ENCODE measurements at regions not wholly inside any gene's neighbourhood (a gene's known extent, or its start where the extent isn't known, plus 50 kb on each side); places are given as distances from the start of the nearest gene placed in this dataset.

DNA sequence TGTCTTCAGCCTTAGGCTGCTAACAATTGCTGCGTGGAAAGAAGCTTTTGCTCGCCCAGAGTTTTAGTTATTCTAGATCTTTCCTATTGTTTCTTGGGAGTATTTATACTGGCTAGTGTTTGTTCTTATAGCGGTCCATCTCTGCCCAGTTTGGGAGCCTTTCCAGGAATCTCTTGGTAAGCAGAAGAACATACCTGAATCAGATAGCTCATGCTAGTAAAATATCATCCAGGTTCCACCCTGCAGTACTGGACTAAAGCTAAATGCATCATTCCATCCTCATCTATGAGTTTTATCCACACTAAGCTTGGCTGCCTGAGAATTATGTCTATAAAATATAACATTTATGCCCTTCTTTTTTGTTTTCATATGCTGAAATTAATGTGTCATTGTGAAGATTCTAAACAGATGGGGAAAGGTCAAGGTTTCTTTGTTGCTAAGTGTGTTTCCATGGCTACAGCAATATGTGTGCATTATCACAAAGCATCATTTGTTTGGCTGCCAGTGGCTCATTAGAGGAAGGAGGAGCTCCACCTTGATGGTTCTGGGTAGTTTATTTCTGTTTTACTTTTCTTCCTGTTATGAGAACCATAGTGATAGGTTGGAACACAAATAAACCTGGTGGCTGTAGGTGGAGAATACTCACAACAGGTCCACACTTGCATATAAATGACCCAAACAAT lies 182.8 kb downstream of the PIK3C3 start:
- DNase-seq (ENCODE audit: low spot score) (no peak), FAIRE-seq (no peak)

DNA sequence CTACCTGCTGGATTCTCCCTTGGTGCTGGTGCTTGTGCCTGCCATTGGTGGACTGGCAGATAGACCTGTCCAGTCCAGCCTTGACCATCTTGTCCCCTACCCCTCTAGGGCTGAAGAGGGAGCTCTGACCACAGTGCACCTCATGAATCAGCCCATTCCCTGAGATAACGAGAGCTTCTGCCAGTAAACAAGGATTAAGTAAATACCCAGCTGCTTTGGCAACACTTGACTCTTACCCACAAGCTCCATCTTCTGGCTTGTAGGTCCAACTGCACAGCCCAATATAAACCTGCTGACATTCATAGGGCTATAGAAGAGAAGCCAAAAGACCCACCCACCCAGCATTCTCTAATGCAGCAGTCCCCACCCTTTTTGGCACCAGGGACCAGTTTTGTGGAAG lies 186.4 kb downstream of the PIK3C3 start:
- FAIRE-seq = no peak
- no peak for DNase-seq (ENCODE audit: low spot score)

DNA sequence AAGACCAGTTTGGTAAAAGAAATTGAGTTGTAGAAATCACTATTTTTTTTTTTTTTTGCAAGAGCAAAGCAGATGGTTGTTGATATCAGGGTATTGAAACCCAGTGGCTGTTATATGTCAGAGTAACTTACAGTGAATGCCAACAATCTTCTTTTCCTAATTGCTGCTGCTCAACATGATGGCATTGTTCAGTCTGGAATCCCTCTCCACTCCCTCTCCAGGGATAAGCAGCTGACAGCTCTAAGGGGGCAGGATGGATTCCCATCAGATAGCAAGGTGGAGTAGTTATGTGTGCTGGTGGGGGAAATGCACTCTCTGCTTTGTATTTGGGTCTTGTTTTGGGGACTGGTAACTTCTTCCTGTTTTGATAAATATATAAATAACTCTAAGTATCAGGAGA lies 200.0 kb downstream of the PIK3C3 start:
- no peak for FAIRE-seq

DNA sequence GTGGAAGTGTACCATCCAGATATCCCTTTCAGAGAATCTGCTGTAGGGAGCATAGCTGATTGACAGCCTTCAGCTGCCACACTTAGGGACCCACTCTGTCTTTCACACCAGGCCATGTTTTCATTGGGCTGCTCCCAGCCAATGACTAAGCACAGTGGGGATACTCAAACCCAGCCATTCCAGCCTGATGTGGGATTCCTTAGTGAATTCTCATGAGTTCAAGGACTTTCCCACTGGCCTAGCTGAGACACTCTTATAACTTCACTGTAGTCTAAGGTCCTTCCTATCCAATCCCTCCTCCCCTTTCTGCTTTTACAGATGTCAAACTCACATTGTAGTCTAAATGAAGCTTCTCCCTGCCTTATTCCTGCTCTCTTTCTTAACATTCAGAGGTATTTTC lies 201.2 kb downstream of the PIK3C3 start:
- FAIRE-seq (no peak), DNase-seq (ENCODE audit: low spot score) (no peak)

More for the DNA sequence above, 200.0 kb downstream of the PIK3C3 start:
- no peak for DNase-seq (ENCODE audit: low spot score)

DNA sequence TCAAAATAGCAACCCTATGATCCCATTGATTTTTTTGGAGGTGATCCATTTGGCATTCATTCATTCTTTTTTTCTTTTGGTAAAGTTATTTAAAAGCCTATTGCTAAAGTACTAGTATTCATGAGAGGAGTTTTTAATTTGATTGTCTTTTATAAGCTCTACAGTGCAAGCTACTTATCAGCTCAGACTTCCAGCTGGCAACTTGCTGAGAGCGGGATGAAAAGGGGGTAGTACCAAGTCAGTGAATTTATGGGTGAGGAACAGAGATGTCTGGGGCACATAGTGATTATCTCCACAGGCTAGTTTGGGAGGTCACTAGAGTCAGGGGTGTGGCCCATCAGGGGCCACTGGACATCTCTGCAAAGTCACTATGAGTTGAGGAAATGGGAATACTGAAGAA lies 202.4 kb downstream of the PIK3C3 start:
- DNase-seq (ENCODE audit: low spot score) (no peak), FAIRE-seq (no peak)

DNA sequence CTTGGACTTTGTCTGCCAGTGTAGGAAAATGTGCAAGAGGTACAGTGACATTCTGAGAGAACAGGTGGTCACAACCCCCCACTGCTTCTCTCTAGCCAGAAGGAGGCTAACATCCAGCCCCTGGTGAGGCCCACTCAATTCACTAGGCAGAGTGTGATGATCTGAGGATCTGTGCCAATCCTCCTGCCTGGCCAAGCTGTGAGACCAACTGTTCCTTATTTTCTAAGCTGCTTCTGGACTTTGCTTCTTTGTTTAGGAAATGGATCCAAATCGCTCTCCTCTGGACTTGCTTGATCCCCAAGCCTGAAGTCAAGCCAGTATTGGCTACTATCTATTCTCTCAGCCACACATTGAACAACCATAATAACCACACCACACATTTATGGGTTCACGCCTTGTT lies 202.8 kb downstream of the PIK3C3 start:
- FAIRE-seq (no peak), DNase-seq (ENCODE audit: low spot score) (no peak)

DNA sequence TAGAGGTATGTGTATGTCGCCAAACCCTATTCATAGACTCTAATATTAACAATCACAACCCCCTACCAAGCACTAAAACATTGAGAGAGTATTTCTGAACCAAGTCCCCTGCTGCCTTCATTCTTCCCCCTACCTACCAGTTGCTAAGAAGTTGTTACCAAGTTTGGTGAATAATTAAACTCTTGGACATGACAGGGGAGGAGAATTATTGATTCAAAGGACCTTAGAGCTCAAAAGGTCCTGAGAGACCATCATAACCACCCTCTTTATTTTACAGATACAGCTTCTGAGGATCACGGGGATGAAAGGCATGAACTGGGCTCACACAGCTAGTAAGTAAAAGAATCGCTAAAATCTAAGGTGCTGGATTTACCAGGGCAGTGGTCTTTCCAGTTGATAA lies 204.1 kb downstream of the PIK3C3 start:
- FAIRE-seq (no peak), DNase-seq (ENCODE audit: low spot score) (no peak)

DNA sequence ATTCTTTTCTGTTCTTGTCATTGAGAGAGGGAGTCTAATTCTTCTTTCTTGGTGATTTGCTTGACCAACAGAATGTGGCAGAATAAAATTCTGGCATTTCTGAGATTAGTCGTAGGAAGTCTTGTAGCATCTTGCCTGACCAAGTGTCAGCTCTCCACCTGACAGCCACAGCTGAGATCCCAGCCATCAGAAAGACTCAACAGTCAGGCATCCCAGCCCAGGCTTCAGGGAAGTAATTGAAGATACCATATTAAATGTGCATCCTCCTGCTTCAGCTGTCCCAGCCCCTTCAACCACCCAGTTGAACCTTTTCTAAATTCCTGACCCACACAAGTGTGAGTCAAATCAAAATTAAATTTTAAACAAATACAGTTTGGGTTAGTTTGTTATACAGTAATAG lies 208.3 kb downstream of the PIK3C3 start:
- DNase-seq (ENCODE audit: low spot score) (no peak), FAIRE-seq (peak; percentile 33)

DNA sequence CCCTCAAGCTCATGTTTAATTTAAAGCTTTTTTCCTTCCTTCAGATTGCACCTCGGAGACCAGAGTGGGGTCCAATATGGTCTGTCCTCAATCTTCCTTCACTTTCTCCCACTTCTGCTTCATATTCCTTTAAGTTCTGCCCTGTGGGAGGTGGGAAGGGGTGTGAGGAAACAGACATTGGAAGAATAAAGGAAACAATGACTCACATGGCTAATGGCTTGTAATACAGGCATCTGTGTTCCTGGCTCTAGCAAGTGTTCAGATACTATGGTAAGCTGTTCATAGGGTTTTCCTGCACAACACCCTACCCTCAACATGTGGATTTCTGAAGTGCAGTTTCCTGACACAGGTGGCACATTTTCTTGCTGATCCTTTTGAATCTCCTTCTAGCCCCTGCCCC lies 209.5 kb downstream of the PIK3C3 start:
- DNase-seq (ENCODE audit: low spot score) (no peak), FAIRE-seq (no peak)

DNA sequence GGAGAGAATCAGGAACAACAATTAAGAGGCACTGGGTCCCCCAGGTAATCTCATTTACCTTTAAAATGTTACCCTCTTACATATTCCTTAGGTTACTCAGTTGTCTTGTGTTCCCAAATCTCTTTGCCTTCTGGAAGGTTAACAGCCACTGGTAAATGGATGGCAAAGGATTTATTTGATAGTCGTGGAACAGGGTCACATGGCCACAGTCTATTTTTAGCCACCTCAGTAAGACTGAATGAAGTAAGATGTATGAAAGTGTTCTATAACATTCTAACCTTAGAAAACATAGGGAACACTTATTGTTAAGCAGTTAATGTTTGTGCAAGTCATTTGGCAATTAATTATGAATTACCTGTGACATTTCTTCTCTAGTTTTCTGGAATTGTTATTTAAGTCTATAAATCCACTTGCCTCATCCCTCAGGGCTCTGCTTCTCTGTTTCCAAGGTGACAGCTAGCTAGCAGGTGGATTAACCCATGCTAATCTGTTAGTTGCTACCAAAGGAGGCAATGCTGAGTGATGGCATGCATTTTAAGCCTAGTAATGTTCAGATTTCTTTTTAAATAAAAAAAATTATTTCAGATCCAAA lies 211.0 kb downstream of the PIK3C3 start:
- DNase-seq (ENCODE audit: low spot score) = no peak
- FAIRE-seq = no peak

DNA sequence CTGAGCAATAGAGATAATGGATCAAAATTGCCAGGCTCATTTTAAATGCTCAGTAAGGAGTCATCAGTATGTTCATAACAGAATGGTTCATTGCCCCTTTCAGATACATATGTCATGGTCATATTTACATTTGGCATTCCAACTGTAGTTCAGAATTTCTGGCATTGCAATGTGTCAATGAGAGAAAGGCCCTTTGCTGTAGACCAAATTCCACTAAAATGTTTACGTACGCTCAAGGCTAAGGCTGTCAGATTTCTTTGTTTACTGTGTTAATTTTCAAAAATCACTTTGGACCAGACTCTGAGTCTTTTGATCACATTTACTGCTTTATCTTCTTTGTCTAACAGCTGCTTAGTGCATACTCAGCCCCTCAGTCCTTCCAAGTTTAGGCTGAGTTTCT lies 213.5 kb downstream of the PIK3C3 start:
- DNase-seq (ENCODE audit: low spot score) = no peak
- FAIRE-seq = no peak

DNA sequence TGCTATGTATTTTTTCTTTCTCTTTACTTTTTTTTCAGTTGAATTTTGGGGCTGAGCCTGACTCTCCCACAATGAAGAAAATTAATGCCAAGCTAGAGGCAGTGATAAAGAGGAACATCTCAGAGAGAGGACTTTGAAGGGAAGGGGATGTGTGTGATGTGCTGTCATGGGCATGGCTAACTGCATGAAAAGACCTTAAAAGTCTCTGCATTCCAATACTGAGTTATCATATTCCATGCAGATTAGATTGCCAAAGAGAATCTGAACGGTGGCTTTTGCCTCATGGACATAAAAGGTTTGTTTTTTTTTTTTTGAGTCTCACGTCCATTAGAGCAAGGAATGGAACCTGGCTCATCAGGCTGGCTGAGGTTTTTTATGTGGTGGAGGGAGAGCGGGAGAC lies 213.9 kb downstream of the PIK3C3 start:
- FAIRE-seq (no peak), DNase-seq (ENCODE audit: low spot score) (no peak)

DNA sequence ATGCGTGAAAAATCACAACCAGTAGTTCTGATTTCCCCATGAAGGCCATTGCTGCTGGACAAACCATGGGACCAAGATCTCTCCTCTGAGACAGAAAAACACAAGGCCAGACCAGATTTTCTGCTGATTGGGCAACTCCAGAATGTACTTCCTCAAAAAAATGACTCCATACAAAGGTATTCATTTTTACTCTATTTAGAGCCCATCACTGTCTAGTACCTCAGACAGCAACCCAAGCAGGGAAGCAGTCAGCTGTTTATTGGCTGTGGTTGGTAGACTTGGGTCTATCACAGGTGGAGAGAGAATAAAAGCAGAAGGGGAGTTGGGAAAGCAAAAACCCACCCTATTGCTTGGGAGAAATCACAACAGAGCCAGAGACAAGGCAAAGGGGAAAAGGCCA lies 219.9 kb downstream of the PIK3C3 start:
- DNase-seq (ENCODE audit: low spot score) (no peak), FAIRE-seq (no peak)

DNA sequence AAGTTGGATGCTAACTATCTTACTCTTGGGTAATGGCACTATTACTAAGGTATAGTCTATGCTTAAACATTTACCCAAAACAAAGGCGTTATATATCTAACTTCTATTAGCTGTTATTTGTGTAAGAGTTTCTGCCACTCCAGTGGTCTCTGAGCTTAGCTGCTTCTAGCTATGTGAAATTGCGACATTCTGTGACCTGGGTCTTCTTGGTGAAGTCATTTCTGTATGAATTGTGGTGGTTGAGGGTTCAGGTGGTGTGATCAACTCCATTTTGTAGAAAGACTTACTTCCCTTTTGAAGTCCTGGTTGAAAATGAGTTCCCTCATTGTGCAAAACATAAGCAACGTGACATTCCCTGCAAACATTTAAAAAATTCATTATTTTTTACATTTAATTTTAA lies 221.6 kb downstream of the PIK3C3 start:
- DNase-seq (ENCODE audit: low spot score) = no peak
- FAIRE-seq = no peak

DNA sequence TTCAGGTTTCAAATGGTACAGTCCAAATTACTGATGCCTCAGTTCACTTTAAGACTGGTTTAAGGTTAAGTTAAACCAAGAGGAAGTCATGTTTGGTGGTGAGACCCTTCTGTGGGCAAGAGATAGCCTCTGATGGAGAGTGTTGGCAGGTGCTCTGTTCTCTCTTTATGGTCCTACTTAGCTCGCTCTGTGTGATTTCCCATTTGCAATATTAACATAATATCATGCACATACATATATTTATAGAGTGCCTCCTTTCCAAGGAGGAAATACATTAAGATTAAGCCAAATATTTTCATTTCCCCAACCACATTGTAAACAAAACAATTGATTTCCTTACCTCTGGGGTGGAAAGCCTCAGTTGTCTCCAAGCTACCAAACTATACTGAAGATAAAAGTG lies 222.4 kb downstream of the PIK3C3 start:
- DNase-seq (ENCODE audit: low spot score) (no peak), FAIRE-seq (no peak)

DNA sequence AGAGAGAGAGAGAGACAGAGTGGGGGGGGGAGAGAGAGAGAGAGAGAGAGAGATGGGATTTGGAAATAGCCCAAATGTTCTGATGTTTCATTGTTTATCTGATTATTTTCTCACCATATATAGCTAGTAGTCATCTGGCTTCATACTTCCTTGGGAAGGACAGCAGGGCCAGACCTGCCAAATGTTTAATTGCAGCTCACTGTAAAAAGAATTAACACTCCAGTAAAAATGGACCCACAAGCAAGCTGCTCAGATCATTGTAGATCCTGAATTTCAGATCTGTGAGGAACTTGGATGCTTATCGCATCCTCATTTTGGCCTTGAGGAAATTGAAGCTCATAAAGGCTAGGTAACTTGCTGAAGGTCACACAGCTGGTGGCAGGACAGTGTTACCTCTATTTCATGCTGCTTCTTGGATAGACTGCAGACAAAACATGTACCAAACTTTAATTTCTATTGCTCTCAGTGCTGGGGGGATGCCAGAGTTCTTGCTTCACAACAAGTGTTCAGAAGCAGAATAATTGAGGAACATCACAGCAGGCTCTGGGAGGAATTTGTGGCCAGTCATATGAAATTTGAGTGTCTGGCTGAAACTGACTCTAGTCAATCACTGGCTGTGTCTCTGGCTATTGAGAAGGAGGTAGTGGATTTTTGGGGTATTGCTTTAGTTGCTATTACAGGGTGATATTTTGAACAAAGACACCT lies 223.5 kb downstream of the PIK3C3 start:
- FAIRE-seq = no peak

DNA sequence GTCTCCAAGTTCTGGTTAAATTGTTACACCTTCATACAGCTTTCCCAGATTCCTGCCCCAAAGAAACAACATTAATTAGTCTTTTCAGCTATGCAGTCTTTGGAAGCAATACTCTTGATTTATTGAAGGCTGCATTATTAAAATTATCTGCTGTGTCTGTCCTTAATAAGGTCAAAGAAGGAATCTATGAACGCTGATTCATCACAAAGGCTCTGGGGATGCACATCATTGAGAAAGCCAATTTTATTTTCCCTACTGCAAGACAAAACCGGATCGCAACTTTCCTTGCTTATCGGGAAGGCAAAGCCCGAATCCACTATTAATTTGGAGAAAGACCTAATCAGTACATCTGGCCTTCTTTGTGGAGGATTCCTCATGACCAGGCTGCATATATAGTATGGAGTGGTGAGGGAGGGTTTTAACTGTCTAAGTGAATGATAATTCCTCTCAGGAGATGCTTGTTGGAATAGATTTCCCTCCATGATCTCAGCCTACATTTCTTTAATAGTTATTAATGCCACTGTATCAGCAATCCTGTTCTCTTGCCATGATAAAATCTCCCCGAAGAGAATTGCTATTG lies 224.6 kb downstream of the PIK3C3 start:
- DNase-seq (ENCODE audit: low spot score) (no peak), FAIRE-seq (no peak)

More for the DNA sequence above, 223.5 kb downstream of the PIK3C3 start:
- no peak for DNase-seq (ENCODE audit: low spot score)

DNA sequence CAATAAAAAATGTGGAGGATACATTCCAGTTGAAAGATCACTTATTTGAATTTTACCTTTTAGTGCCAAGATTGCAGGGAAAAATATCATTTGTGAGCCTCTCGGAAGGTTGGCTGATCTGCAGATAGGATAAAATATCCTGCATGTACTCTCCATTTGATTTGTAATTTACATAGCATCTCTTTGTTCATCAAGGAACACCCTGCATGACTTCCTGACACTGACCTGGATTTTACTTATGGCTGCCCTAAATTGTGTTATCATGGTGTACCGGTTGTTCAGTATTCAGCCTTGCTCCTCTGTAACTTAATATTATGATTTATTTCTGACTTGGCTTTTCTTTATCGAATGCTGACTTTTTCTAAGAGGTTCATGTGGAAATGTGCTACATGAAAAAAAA lies 226.4 kb downstream of the PIK3C3 start:
- no peak for DNase-seq (ENCODE audit: low spot score)
- FAIRE-seq = no peak

DNA sequence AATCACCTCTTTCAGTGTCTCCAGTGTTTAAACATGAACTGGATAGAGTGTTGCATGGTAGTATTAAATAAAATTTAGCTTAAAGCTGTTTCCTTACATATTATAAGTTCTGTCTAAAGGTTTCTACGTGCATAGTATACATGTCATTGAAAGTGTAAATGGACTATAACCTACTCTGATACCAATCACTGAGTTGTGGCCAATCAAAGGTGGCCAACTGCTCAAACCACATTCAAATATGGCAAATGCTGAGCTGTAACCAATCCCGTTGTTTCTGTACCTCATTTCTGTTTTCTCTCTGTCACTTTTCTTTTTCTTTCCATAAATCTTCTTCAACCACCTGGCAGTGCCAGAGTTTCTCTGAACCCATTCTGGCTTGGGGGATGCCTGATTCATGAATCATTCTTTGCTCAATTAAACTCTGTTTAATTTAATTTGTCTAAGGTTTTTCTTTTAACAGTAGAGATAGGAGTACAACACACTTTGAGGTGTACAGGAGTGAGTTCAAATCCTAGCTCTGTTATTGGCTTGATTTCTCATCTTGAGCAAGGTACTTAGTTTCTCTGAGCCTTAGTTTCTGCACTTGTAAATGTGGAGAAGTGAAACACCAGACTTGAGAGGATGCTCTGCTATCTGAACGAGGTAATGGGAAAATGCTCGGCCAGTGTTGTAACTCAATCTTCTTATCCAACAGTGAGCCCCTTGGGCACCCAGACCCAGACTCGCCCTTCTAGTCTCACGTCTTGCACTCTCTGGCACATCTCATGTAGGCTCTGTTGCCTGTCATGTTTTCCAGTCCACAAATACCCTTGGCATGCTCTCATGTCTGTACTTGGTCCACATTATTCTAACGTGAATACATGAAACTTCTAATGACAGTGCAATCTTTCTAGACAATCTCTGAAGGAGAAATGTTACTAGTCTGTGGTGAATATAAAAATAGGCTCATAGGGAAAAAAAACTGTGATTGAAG lies 228.0 kb downstream of the PIK3C3 start:
- peak; percentile 97 for FAIRE-seq
- DNase-seq (ENCODE audit: low spot score) = peak; percentile 78

DNA sequence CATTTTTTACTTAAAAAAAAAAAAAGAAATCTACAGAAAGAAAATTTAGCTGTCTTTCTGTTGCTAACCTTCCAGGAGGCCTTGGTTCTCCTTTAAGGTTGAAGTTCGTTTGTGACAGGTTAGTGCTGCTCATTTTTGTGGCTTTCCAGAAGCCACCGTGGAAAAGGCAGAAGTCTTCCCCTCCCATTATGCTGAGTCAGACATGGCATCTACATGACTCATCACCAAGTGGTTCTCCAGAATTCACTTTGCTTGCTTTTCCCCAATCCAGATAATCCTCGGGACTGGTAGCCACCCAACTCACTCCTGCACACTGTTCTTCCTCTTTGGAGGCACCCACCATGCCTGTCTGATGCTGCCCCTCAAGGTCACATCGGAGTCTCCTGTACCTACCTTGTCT lies 228.7 kb downstream of the PIK3C3 start:
- DNase-seq (ENCODE audit: low spot score) (peak; percentile 90), FAIRE-seq (peak; percentile 97)

Measured in RCC 7860 (cell line).